ENCODE measurements at regions not wholly inside any gene's neighbourhood (a gene's known extent, or its start where the extent isn't known, plus 50 kb on each side); places are given as distances from the start of the nearest gene placed in this dataset.

DNA sequence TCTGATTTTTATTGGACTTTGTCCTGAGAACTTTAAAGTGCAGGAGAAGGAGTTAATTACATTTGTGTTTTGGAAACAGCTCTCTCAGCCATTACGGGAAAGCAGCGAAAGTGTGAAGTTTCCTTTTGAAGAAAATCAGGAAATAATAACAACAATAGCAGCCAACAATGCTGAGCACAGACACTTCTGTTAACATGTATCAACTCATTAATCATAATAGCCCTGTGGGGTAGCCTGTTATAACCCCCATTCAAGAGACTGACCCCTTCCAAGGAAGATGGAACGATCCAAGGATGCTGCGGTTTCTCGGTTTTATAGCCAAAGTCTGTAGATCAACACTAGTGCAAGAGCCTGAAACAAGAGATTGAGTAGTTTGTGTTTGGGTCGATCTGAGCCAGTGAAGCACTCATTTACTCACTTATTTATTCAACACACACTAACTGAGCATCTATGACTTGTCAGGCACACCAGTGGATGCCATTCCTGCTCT lies 195.5 kb downstream of the DRD1 start:
- WGBS (ENCODE audit: insufficient coverage) = 79% methylated on average over 5 of the region's 6 CpGs
- Histone ChIP-seq H3K9me3 (ENCODE audit: control extremely low read depth in 1 of 5, control insufficient read depth in 4 of 5, insufficient read depth in 2 of 5, low read depth in 1 of 5, low read length in 4 of 5) (no peaks in the 10 kb centered on the region), H3K27me3 (replicated peaks in 2 of 5; ENCODE audit: control insufficient read depth in 4 of 5, insufficient read depth in 5 of 5, low read length in 4 of 5) (peaks cover 0 to 3% (median 0%) of the 10 kb centered on the region in 5 experiments), H3K4me3 (ENCODE audit: control insufficient read depth in 1 of 7, extremely low read depth in 1 of 7, insufficient read depth in 4 of 7, low read depth in 2 of 7, low read length in 6 of 7) (no peak overlapping the region), H3K4me1 (ENCODE audit: control extremely low read depth in 1 of 4, control insufficient read depth in 4 of 4, insufficient read depth in 4 of 4, low read length in 3 of 4) (no peaks in the 10 kb centered on the region), H3K36me3 (ENCODE audit: control insufficient read depth in 4 of 4, insufficient read depth in 4 of 4, low read length in 3 of 4) (no peaks in the 10 kb centered on the region), H3K27ac (ENCODE audit: insufficient read depth in 1 of 2, low read depth in 1 of 2, low read length in 2 of 2, poor library complexity in 1 of 2, severe bottlenecking in 2 of 2) (no peak overlapping the region)
- no peak for DNase-seq
- ChIA-PET POLR2A (no interaction called here), CTCF (no interaction called here)

DNA sequence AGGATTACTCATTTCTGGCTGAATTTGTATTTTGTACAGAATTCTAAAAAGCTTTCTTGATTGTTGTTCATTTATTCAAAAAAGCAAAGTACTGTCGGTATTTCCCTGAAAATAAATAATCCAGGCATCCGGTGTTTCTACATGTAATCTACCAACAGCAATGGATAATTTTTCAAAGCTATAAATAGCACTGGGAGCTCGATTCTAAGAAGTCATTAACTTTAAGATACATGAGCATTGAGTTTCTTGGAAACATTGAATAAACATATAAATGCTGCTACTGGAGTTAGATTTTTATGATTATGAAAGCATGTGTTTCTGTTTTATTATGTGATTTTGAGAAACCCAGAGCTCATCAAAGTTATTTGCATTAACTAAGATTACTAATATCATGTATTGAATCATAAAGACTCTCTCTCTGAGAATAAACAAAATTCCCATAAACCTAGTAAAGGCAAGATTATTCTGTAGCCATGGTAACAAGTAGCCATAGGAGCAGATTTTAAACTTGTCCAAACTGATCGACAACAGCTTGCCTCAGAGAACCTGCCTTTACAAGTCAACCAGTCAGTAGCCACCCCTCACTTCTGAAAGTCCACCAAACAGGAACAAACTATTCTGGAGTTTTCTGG lies 197.0 kb downstream of the DRD1 start:
- DNase-seq = no peak
- Histone ChIP-seq H3K27ac (ENCODE audit: insufficient read depth in 1 of 2, low read depth in 1 of 2, low read length in 2 of 2, poor library complexity in 1 of 2, severe bottlenecking in 2 of 2) (no peak overlapping the region), H3K4me3 (ENCODE audit: control insufficient read depth in 1 of 7, extremely low read depth in 1 of 7, insufficient read depth in 4 of 7, low read depth in 2 of 7, low read length in 6 of 7) (no peak overlapping the region), H3K4me1 (ENCODE audit: control extremely low read depth in 1 of 4, control insufficient read depth in 4 of 4, insufficient read depth in 4 of 4, low read length in 3 of 4) (no peaks in the 10 kb centered on the region), H3K36me3 (ENCODE audit: control insufficient read depth in 4 of 4, insufficient read depth in 4 of 4, low read length in 3 of 4) (no peaks in the 10 kb centered on the region), H3K27me3 (replicated peaks in 2 of 5; ENCODE audit: control insufficient read depth in 4 of 5, insufficient read depth in 5 of 5, low read length in 4 of 5) (peaks cover 0 to 3% (median 0%) of the 10 kb centered on the region in 5 experiments), H3K9me3 (ENCODE audit: control extremely low read depth in 1 of 5, control insufficient read depth in 4 of 5, insufficient read depth in 2 of 5, low read depth in 1 of 5, low read length in 4 of 5) (no peaks in the 10 kb centered on the region)
- CTCF ChIA-PET = no interaction called here
- POLR2A ChIA-PET = no interaction called here
- 100% methylated on average over 3 of the region's 4 CpGs for WGBS (ENCODE audit: insufficient coverage)

DNA sequence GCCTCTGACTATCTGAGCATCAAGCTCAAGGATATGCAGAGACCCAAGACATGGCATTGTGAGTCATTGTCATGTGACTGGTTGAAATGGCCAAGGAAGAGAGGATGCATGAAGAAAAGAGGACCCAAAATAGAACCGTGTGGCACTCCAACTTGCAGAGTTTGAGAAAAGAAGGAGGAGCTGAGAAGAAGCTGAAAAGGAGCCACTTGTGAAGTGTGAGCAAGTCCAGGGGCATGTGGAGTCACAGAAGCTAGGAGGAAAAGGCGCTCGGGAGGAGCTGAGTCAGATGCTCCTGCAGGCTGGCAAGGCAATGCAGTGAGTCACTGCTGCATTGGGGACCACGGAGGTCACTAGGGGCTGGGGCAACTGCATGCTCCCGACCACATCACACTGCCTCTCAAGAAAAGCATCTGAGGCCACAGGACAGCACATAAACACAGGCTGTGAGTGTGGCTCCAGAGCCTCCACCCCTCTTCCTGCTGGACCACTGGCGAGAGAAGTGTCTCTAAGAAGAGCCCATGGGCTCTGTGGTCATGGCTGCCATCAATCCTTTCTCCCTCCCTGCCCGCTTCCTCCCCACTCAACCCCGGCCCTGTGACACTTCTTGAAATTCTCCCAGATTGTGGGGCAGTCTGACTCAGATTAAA lies 197.6 kb downstream of the DRD1 start:
- 81% methylated on average over 4 of the region's 8 CpGs for WGBS (ENCODE audit: insufficient coverage)
- DNase-seq = no peak
- peaks cover 0 to 3% (median 0%) of the 10 kb centered on the region in 5 experiments for H3K27me3 ChIP-seq (replicated peaks in 2 of 5; ENCODE audit: control insufficient read depth in 4 of 5, insufficient read depth in 5 of 5, low read length in 4 of 5)
- H3K4me3 ChIP-seq (ENCODE audit: control insufficient read depth in 1 of 7, extremely low read depth in 1 of 7, insufficient read depth in 4 of 7, low read depth in 2 of 7, low read length in 6 of 7) = no peak overlapping the region
- H3K36me3 ChIP-seq (ENCODE audit: control insufficient read depth in 4 of 4, insufficient read depth in 4 of 4, low read length in 3 of 4) = no peaks in the 10 kb centered on the region
- H3K27ac ChIP-seq (ENCODE audit: insufficient read depth in 1 of 2, low read depth in 1 of 2, low read length in 2 of 2, poor library complexity in 1 of 2, severe bottlenecking in 2 of 2) = no peak overlapping the region
- no peaks in the 10 kb centered on the region for H3K4me1 ChIP-seq (ENCODE audit: control extremely low read depth in 1 of 4, control insufficient read depth in 4 of 4, insufficient read depth in 4 of 4, low read length in 3 of 4)
- CTCF ChIA-PET = no interaction called here
- POLR2A ChIA-PET = no interaction called here
- H3K9me3 ChIP-seq (ENCODE audit: control extremely low read depth in 1 of 5, control insufficient read depth in 4 of 5, insufficient read depth in 2 of 5, low read depth in 1 of 5, low read length in 4 of 5) = no peaks in the 10 kb centered on the region

DNA sequence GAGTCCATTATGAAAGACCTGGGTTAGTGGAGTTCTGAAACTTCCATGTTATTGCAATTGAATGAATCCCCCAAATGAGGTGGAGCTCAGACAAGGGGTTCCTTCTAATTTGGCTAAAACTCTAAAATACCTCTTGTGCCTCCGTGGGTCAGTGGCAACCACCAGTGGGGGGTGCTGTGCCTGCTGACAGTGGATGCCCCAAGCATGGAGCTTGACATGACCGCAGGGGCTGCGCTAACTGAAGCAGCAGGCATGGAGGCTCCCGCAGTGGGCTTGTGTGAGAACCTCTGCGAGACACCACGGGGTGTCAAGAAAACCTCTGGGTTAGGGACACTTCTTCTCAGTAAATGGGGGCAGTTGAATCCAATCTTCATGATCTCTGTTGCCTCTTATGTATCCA lies 200.5 kb downstream of the DRD1 start:
- Histone ChIP-seq H3K27me3 (replicated peaks in 2 of 5; ENCODE audit: control insufficient read depth in 4 of 5, insufficient read depth in 5 of 5, low read length in 4 of 5) (peaks cover 0 to 3% (median 0%) of the 10 kb centered on the region in 5 experiments), H3K27ac (ENCODE audit: insufficient read depth in 1 of 2, low read depth in 1 of 2, low read length in 2 of 2, poor library complexity in 1 of 2, severe bottlenecking in 2 of 2) (no peak overlapping the region), H3K4me1 (ENCODE audit: control extremely low read depth in 1 of 4, control insufficient read depth in 4 of 4, insufficient read depth in 4 of 4, low read length in 3 of 4) (no peaks in the 10 kb centered on the region), H3K9me3 (ENCODE audit: control extremely low read depth in 1 of 5, control insufficient read depth in 4 of 5, insufficient read depth in 2 of 5, low read depth in 1 of 5, low read length in 4 of 5) (no peaks in the 10 kb centered on the region), H3K4me3 (ENCODE audit: control insufficient read depth in 1 of 7, extremely low read depth in 1 of 7, insufficient read depth in 4 of 7, low read depth in 2 of 7, low read length in 6 of 7) (no peak overlapping the region), H3K36me3 (ENCODE audit: control insufficient read depth in 4 of 4, insufficient read depth in 4 of 4, low read length in 3 of 4) (no peaks in the 10 kb centered on the region)
- WGBS (ENCODE audit: insufficient coverage) = 83% methylated on average over 6 of the region's 6 CpGs
- ChIA-PET CTCF (interaction anchor here (0.6 kb wide), 1 partner anchor 437 kb away, joined by 4 read pairs; no protein-coding TSS in a partner anchor), POLR2A (no interaction called here)
- no peak for DNase-seq

DNA sequence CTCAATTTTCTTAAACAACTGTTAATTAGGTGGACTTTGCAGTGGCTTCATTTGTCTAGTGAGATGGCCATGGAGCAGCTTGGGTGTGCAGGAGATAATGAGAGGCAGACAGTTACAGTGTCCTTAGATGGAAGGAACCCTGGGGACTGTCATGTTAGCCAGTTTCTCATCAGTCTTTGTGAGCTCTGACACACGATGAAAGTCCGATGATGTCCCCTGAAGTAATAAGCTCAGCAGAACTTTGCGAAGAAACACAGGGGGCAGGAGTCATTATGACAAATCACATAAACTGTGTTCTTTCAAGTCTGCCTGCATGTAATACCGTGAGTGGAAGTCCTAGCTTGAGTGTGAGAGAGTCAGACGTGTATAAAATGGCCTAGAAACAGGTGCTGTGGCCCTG lies 201.8 kb downstream of the DRD1 start:
- no peak for DNase-seq
- no peak overlapping the region for H3K4me3 ChIP-seq (ENCODE audit: control insufficient read depth in 1 of 7, extremely low read depth in 1 of 7, insufficient read depth in 4 of 7, low read depth in 2 of 7, low read length in 6 of 7)
- WGBS (ENCODE audit: insufficient coverage) = 90% methylated on average over 5 of the region's 5 CpGs
- CTCF ChIA-PET = interaction anchor here (0.6 kb wide), 1 partner anchor 141 kb away, joined by 3 read pairs; no protein-coding TSS in a partner anchor
- no peaks in the 10 kb centered on the region for H3K36me3 ChIP-seq (ENCODE audit: control insufficient read depth in 4 of 4, insufficient read depth in 4 of 4, low read length in 3 of 4)
- H3K4me1 ChIP-seq (ENCODE audit: control extremely low read depth in 1 of 4, control insufficient read depth in 4 of 4, insufficient read depth in 4 of 4, low read length in 3 of 4) = no peaks in the 10 kb centered on the region
- POLR2A ChIA-PET = no interaction called here
- no peaks in the 10 kb centered on the region for H3K9me3 ChIP-seq (ENCODE audit: control extremely low read depth in 1 of 5, control insufficient read depth in 4 of 5, insufficient read depth in 2 of 5, low read depth in 1 of 5, low read length in 4 of 5)
- no peak overlapping the region for H3K27ac ChIP-seq (ENCODE audit: insufficient read depth in 1 of 2, low read depth in 1 of 2, low read length in 2 of 2, poor library complexity in 1 of 2, severe bottlenecking in 2 of 2)
- peaks cover 0 to 3% (median 0%) of the 10 kb centered on the region in 5 experiments for H3K27me3 ChIP-seq (replicated peaks in 2 of 5; ENCODE audit: control insufficient read depth in 4 of 5, insufficient read depth in 5 of 5, low read length in 4 of 5)

DNA sequence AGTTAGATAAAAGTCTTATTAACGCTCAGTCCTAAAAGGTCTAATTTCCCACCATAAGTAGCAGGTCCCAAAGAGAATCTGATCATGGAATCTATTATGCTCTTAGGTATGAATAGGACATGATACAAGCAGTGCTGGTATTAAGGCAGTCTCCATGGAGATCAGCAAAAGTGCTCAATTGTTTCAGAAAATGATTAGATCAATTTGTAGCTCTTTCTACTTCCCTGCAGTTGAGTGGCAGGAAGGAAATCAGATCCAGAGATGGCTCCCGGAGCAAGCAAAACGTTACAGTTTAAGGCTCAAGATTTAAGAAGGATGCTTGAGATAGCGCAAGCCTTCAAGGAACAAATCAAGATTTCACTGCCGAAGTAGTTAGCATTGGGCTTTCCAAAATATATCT lies 205.7 kb downstream of the DRD1 start:
- no peak for DNase-seq
- H3K36me3 ChIP-seq (ENCODE audit: control insufficient read depth in 4 of 4, insufficient read depth in 4 of 4, low read length in 3 of 4) = no peaks in the 10 kb centered on the region
- 50% methylated on average over 4 of the region's 5 CpGs for WGBS (ENCODE audit: insufficient coverage)
- ChIA-PET CTCF (no interaction called here), POLR2A (no interaction called here)
- no peaks in the 10 kb centered on the region for H3K27me3 ChIP-seq (replicated peaks in 2 of 5; ENCODE audit: control insufficient read depth in 4 of 5, insufficient read depth in 5 of 5, low read length in 4 of 5)
- H3K27ac ChIP-seq (ENCODE audit: insufficient read depth in 1 of 2, low read depth in 1 of 2, low read length in 2 of 2, poor library complexity in 1 of 2, severe bottlenecking in 2 of 2) = no peak overlapping the region
- no peak overlapping the region for H3K4me3 ChIP-seq (ENCODE audit: control insufficient read depth in 1 of 7, extremely low read depth in 1 of 7, insufficient read depth in 4 of 7, low read depth in 2 of 7, low read length in 6 of 7)
- no peaks in the 10 kb centered on the region for H3K4me1 ChIP-seq (ENCODE audit: control extremely low read depth in 1 of 4, control insufficient read depth in 4 of 4, insufficient read depth in 4 of 4, low read length in 3 of 4)
- no peaks in the 10 kb centered on the region for H3K9me3 ChIP-seq (ENCODE audit: control extremely low read depth in 1 of 5, control insufficient read depth in 4 of 5, insufficient read depth in 2 of 5, low read depth in 1 of 5, low read length in 4 of 5)

DNA sequence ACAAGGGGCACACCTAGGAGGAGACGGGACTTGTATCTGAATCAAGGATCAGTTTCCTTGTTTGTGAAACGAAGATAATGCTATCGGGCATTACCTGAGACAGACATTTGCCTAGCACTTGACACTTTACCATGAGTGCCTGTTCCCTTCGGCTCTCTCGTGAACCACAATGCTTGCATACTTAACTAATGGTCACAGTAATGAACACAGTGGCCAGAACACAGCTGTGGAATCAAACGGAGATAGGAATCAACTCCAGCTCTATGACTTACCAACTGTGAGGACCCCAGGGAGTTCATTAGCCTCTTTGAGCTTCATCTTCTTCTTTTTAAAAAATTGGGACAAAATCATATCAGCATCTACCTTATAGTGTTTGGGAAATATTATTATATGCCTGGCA lies 207.8 kb downstream of the DRD1 start:
- Histone ChIP-seq H3K4me3 (ENCODE audit: control insufficient read depth in 1 of 7, extremely low read depth in 1 of 7, insufficient read depth in 4 of 7, low read depth in 2 of 7, low read length in 6 of 7) (no peak overlapping the region), H3K36me3 (ENCODE audit: control insufficient read depth in 4 of 4, insufficient read depth in 4 of 4, low read length in 3 of 4) (no peaks in the 10 kb centered on the region), H3K27me3 (replicated peaks in 2 of 5; ENCODE audit: control insufficient read depth in 4 of 5, insufficient read depth in 5 of 5, low read length in 4 of 5) (peaks cover 0 to 1% (median 0%) of the 10 kb centered on the region in 5 experiments), H3K9me3 (ENCODE audit: control extremely low read depth in 1 of 5, control insufficient read depth in 4 of 5, insufficient read depth in 2 of 5, low read depth in 1 of 5, low read length in 4 of 5) (no peaks in the 10 kb centered on the region), H3K27ac (ENCODE audit: insufficient read depth in 1 of 2, low read depth in 1 of 2, low read length in 2 of 2, poor library complexity in 1 of 2, severe bottlenecking in 2 of 2) (no peak overlapping the region), H3K4me1 (ENCODE audit: control extremely low read depth in 1 of 4, control insufficient read depth in 4 of 4, insufficient read depth in 4 of 4, low read length in 3 of 4) (no peaks in the 10 kb centered on the region)
- POLR2A ChIA-PET = no interaction called here
- CTCF ChIA-PET = no interaction called here
- 92% methylated on average over 5 of the region's 6 CpGs for WGBS (ENCODE audit: insufficient coverage)
- no peak for DNase-seq
